Right lobe of liver (tissue), 6 donors: ENCODE measurements at regions not wholly inside any gene's neighbourhood (a gene's known extent, or its start where the extent isn't known, plus 50 kb on each side); places are given as distances from the start of the nearest gene placed in this dataset.
"Not testable (repeated sequence)": the region's sequence is repeated elsewhere in the genome, so short reads cannot be mapped to it uniquely, and the experiment has no call there.

Source experiments
- ATAC-seq, 4 donors: fragments of 200-7000 bp; cut with Tn5 transposase; one replicate each; pipeline ENCODE4 v1.9.1; 2020; ENCODE audit warnings: mild to moderate bottlenecking in 4 of 4, moderate library complexity in 4 of 4
- DNase-seq, 3 donors: peaks; one replicate each; pipeline ENCODE4 v3.0.0-alpha.2; 2020
- H3K27ac ChIP-seq, 3 donors: fragments of 200-600 bp; one replicate each; pipeline ENCODE4 v1.8.0; 2022
- H3K27me3 ChIP-seq, 2 donors: fragments of 200-600 bp; one replicate each; pipeline ENCODE4 v1.8.0; 2022
- H3K36me3 ChIP-seq, 4 donors: fragments of 200-600 bp; sonication (generic) in 1 of 4; one replicate each; pipeline versions ENCODE4 v1.5.1 to v1.8.0; 2017 to 2022; ENCODE audit warnings: control low read depth in 1 of 4
- H3K4me1 ChIP-seq, 4 donors: fragments of 200-600 bp; sonication (generic) in 1 of 4; one replicate each; pipeline versions ENCODE4 v1.5.1 to v1.8.0; 2017 to 2022; ENCODE audit warnings: control low read depth in 1 of 4
- H3K4me3 ChIP-seq, 3 donors: fragments of 200-600 bp; one replicate each; pipeline ENCODE4 v1.8.0; 2022
- H3K9me3 ChIP-seq, 4 donors: fragments of 200-600 bp; sonication (generic) in 1 of 4; one replicate each; pipeline versions ENCODE4 v1.5.1 to v1.8.0; 2017 to 2022; ENCODE audit warnings: control low read depth in 1 of 4
- POLR2A ChIP-seq: fragments of 450-650 bp; IDR thresholded peaks from one replicate; pipeline ENCODE4 v1.6.1; 2017; ENCODE audit warnings: antibody characterized with exemption, mild to moderate bottlenecking
- WGBS: methylation state at CpG from one replicate; pipeline ENCODE4 v1.1.6; 2018; ENCODE audit warnings: low coverage, low lambda C conversion rate; ENCODE audit not compliant: insufficient coverage; ENCODE audit errors: missing lambda C conversion rate; 5-methylcytosine and 5-hydroxymethylcytosine counted together
- intact Hi-C, 2 donors: fragments of 100-400 bp; cut with DNase I; formaldehyde crosslinking; loops; one replicate each; pipeline versions ENCODE4 v1.11.2 to v1.14.1; 2022
- TF ChIP-seq, protein P1 (sequence below), 4 donors: fragments of 200-600 bp in 3 of 4; fragments of 450-650 bp in 1 of 4; IDR thresholded peaks; one replicate each; pipeline versions ENCODE4 v1.5.1 to v1.8.0; 2016 to 2022; ENCODE audit warnings: antibody characterized with exemption in 4 of 4, mild to moderate bottlenecking in 2 of 4
- donor health status: DM: no; HTN: yes; CAD: no.
- donor health status: DM: no; HTN: no; CAD: no.
- donor health status: DM: no; HTN: no; CAD: no.
- donor health status: DM: no; HTN: yes; CAD: no.
- donor health status: DM: no; HTN: yes; CAD: no.

- no peak for ATAC-seq
- Histone ChIP-seq H3K27ac (no peak overlapping the region), H3K9me3 (no peaks in the 10 kb centered on the region), H3K36me3 (no peaks in the 10 kb centered on the region), H3K27me3 (no peaks in the 10 kb centered on the region), H3K4me1 (no peaks in the 10 kb centered on the region), H3K4me3 (no peak overlapping the region)
- no peak for DNase-seq
- intact Hi-C loops = no loop called here
- TF ChIP-seq, protein P1, sequence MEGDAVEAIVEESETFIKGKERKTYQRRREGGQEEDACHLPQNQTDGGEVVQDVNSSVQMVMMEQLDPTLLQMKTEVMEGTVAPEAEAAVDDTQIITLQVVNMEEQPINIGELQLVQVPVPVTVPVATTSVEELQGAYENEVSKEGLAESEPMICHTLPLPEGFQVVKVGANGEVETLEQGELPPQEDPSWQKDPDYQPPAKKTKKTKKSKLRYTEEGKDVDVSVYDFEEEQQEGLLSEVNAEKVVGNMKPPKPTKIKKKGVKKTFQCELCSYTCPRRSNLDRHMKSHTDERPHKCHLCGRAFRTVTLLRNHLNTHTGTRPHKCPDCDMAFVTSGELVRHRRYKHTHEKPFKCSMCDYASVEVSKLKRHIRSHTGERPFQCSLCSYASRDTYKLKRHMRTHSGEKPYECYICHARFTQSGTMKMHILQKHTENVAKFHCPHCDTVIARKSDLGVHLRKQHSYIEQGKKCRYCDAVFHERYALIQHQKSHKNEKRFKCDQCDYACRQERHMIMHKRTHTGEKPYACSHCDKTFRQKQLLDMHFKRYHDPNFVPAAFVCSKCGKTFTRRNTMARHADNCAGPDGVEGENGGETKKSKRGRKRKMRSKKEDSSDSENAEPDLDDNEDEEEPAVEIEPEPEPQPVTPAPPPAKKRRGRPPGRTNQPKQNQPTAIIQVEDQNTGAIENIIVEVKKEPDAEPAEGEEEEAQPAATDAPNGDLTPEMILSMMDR (IDR thresholded peaks at IDR 0.05) = no peak
- no peak for TF ChIP-seq POLR2A
Measured at GRCh38 chr3:145671121-145671520, 489.9 kb downstream of the PLOD2 start.

GRCh38 chr3:145673838-145674237 lies 487.1 kb downstream of the PLOD2 start:
- Histone ChIP-seq H3K36me3 (no peaks in the 10 kb centered on the region), H3K9me3 (no peaks in the 10 kb centered on the region), H3K4me1 (no peaks in the 10 kb centered on the region), H3K27me3 (no peaks in the 10 kb centered on the region), H3K27ac (no peak overlapping the region), H3K4me3 (no peak overlapping the region)
- WGBS = 42% methylated on average over 2 of the region's 2 CpGs
- intact Hi-C loops = no loop called here
- DNase-seq (no peak), ATAC-seq (no peak)
- TF ChIP-seq, protein P1 (IDR thresholded peaks at IDR 0.05) = no peak
- TF ChIP-seq POLR2A = no peak

GRCh38 chr3:145678401-145678800 lies 482.6 kb downstream of the PLOD2 start:
- no peak for DNase-seq
- no peaks in the 10 kb centered on the region for H3K36me3 ChIP-seq
- TF ChIP-seq, protein P1 (IDR thresholded peaks at IDR 0.05) = no peak
- no peak for TF ChIP-seq POLR2A
- WGBS = 14% methylated on average over 1 of the region's 1 CpG
- no peaks in the 10 kb centered on the region for H3K4me1 ChIP-seq
- ATAC-seq = no peak
- intact Hi-C loops = no loop called here
- H3K9me3 ChIP-seq = no peaks in the 10 kb centered on the region
- H3K27me3 ChIP-seq = no peaks in the 10 kb centered on the region
- H3K27ac ChIP-seq = no peak overlapping the region
- no peak overlapping the region for H3K4me3 ChIP-seq

- intact Hi-C loops = no loop called here
- Histone ChIP-seq H3K36me3 (no peaks in the 10 kb centered on the region), H3K27me3 (no peaks in the 10 kb centered on the region), H3K4me1 (no peaks in the 10 kb centered on the region), H3K9me3 (no peaks in the 10 kb centered on the region), H3K27ac (no peak overlapping the region), H3K4me3 (no peak overlapping the region)
- no peak for DNase-seq
- TF ChIP-seq POLR2A = no peak
- TF ChIP-seq, protein P1 (IDR thresholded peaks at IDR 0.05) = no peak
- ATAC-seq = no peak
- WGBS = 64% methylated on average over 3 of the region's 3 CpGs
Measured at GRCh38 chr3:145681181-145681580, 479.8 kb downstream of the PLOD2 start.

- H3K27me3 ChIP-seq, H3K4me1 ChIP-seq, H3K9me3 ChIP-seq, ATAC-seq, H3K36me3 ChIP-seq, DNase-seq, intact Hi-C loops, H3K27ac ChIP-seq, H3K4me3 ChIP-seq: not testable (repeated sequence)
- WGBS = 61% methylated on average over 3 of the region's 3 CpGs
Measured at GRCh38 chr3:145687978-145688377, 473.0 kb downstream of the PLOD2 start.
